Inferior parietal cortex (tissue), 1 donor: ENCODE measurements at regions not wholly inside any gene's neighbourhood (a gene's known extent, or its start where the extent isn't known, plus 50 kb on each side); places are given as distances from the start of the nearest gene placed in this dataset.
"Not testable (repeated sequence)": the region's sequence is repeated elsewhere in the genome, so short reads cannot be mapped to it uniquely, and the experiment has no call there.

Source experiments
- DNase-seq: peaks from one replicate; pipeline ENCODE4 v3.0.0-alpha.2; 2016; ENCODE audit errors: extremely low spot score

DNA sequence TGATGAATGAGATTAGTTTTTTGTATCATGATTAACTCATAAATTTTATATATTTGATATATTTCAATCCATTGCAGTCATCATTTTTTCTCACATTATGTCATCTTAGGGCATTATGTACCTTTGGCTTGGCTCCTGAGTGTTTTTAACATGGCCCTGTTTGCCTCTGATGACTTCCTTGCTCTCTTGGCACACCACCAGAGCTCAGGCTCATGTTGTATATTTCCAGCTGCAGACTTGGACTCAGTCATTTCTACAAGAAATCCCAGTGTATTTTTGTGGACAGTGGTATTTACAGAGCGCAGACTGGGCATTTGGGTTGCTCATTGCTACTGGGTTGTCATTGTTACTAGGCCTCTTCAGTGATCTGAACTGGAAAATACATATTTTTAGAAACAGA, 188.5 kb downstream of the ADRA2A start:
- no peak for DNase-seq

DNA sequence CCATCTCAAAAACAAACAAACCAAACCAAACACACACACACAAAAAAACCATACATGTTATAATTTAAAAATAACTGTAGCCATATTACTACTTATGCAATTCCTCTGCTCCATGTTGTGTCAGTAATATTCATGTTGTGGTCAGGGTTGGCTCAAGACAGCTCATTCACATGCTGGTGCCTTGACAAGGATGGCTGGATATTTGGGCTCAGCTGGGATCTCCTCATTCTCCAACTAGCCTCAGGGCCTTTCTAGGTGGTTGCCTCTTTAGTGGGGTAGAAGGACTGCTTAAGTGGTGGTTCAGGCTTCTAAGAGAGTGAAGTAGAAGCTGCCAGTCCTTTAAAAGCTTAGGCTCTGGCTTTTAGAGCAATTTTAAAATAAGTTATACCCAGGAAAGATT, 189.3 kb downstream of the ADRA2A start:
- no peak for DNase-seq

DNA sequence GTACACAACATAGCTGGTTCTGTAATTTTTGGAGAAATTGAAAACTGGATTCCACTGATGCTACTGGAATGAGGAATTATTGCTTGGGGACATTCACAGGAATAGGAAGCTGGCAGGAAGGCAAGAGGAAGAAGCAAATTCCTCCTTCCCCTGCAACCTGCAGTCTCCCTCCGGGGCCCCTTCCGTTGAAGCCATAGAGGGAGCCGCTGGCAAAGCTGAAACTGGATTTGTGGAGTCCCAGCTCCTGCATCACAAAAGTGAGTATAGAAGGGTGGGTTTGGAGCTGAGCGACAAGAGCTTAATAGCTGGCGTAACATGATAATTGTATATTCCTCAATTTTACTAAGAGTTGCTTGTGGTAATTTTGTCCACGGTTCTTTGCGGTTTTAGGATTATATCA, 190.8 kb downstream of the ADRA2A start:
- DNase-seq, result no peak

DNA sequence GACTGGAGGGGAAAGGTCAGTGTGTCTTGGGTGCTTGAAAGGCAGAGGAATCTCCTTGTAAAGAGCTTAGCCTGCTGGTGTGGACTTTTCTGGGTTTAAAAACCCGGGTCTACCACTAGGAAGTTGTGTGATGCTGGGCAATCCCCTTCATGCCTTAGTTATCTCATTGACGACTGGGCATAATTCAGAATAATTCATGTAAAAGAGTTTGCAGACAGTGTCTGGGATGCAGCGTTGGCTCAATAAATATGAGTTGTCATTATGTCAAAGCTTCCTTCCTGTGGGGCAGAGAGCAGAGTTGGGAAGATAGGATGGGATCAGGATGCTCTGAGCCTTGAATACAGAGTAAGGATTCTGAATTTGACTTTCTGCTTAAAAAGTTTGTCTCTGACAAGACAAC, 196.4 kb downstream of the ADRA2A start:
- DNase-seq, result no peak

DNA sequence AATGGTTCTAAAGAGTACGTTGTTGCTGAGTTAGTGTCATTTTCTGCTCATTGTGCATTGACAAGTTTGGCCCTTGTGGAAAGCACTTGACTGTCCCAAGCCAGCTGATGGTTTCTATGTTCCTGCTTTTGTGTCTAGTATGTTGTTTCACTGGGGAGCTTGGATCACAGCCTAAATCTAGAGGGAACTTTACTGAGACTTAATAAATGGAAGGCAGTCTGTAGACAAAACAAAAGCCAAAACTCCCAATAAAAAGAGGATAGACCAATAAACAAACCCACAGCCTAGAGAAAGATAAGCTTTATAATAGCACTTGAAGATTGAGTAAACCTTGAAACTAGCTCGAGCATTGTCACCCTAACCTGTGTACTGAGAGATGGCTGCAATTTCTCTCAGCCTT, 196.8 kb downstream of the ADRA2A start:
- DNase-seq, result no peak

DNA sequence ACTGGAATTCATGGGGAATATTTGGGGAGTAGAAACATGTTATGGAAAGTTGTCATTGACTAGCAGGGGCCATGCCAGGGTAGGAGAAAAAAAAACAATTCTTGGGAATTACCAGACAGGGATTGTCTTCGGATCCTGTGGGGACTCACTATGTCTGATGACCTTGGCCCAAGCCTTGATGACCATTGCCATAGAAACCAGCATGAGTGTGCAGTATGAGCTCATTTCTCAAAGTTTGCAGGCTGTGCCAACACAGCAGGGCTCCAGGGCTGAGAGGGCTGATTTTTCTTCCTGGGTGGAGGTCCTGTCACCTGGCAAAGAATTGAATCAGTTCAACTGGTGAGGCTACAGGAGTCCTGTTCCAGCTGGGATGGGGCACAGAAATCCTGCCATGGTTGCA, 198.3 kb downstream of the ADRA2A start:
- DNase-seq, result no peak

DNA sequence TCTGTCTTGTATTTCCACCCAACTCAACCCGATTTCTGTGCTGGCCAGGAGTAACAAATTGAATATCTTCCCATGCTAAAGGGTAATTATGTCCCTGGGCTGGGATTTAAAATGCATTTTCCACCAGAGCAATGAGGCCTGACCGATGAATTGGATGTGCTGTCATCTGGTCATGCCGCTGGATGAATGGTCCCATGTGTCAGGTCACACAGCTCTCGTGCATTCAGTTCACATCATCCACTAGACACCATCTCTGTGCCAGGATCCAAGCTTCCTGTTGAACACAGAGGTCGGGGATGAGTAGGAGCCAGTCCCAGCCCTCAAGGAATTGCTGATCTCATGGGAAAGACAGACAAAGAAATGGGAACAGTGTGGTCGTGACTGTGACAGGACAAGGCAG, 200.8 kb downstream of the ADRA2A start:
- no peak for DNase-seq

DNA sequence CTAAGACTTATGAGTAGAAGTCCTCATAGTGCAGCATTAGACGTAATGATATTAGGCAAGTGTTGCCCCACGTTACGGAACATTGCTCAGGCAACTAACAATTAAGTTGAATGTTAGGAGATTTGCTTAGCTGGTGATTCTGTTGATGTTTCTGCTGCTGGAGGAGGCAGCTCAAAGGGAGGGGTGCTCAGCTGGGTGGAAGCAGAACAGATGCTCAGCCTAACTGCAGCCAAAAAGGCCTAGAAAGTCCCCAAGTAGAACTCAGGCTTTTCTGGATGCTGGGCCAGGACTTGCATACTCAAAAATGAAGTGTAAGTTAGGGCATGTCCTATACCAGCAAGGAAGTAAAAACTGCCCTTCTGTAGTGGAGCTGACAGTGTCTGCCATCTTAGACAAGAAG, 201.4 kb downstream of the ADRA2A start:
- DNase-seq, result no peak

DNA sequence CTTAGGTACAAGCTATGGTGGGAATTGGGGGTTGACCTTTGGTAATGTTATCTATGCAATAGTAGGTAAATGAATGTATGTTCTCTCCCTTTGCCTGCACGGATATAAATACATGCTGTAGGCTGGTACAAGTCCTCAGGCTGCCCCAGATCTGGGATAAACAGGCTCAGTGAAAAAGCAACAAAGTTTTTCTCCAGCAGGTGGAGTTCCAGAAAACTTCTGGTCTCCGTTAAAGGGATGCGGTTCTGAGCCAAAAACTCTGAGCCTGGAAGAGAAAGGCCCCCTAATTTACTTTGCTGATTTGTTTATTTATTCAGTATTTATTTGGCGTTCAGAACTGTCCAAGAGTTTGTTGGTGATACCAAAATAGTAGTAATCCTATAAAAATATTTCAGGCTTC, 204.7 kb downstream of the ADRA2A start:
- DNase-seq, result peak; percentile 58

DNA sequence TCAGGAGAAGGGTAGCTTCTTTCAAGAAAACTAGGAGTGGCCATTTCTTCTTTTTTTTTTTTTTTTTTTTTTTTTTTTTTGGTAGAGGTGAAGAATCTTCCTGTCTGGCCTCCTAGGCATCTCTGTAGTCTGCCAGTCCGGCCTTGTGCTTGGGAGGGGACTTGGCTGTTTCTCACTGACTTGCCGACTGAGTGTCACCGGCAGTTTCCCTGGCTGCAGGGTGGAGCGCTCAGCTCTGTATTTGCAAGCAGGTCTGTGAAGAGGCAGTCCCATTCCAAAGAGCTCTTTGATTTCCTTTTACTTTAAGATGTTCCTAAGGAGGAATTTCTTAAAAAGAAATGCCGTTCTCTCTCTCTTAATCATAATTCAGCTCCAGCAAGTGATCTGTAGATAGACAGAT, 212.6 kb downstream of the ADRA2A start:
- DNase-seq, result no peak

DNA sequence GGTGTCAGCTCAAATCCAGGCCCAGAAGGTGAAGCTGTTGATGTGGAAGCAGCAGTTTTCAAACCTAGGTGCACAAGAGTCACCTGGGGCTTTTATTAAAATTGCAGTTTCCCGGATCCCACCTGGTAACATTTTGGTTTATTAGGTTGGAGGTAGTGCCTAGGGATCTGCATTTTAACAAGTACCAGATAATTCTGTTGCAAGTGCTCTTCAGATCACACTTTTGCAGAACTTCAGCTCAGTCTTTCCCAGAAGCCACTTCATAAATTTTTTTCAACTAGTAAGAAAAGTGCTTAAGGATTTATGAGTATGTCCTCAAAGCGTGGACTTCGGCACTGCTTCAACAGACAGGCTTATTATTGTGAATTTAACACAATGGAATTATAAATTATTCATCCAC, 213.8 kb downstream of the ADRA2A start:
- DNase-seq, result no peak

DNA sequence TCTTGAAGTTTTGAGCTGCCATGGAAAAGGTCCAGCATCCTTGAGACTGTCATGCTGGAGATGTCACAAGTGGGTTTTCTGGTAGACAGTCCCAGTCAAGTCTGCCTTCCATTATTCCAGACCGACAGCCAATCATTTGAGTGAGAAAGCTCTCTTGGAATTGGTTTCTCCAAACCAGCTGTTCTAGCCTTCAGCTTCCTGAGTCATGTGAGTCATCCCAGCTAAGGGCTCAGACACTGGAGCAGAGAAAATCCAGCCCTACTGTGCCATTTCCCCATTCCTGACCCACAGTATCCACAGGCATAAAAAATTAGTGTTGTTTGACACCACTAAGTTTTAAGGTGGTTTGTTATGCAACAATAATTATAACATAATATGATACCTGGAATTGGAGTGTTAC, 219.0 kb downstream of the ADRA2A start:
- DNase-seq, result no peak

DNA sequence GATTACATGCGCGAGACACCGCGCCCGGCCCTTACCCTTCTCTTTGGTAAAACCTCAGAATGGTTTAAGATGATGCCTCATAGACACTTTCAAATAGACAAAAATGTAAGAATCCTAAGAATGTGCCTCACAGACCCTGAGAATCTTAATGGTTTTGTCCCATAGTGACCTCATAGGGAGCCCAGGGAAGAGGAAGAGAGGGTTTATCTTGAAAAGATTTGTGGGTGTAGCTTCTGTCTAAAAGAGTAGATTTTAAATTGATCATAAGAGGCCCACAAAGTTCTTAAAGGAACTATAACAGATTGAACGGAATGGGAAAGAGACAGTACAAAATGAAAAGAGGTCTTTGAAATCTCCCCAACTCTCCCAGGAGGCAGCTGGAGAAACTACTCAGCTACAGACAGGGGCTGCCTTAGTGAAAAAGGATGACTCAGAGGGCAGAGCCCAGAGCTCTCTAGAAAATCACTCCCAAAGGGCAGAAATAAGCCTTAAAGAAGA, 220.6 kb downstream of the ADRA2A start:
- DNase-seq, result no peak

DNA sequence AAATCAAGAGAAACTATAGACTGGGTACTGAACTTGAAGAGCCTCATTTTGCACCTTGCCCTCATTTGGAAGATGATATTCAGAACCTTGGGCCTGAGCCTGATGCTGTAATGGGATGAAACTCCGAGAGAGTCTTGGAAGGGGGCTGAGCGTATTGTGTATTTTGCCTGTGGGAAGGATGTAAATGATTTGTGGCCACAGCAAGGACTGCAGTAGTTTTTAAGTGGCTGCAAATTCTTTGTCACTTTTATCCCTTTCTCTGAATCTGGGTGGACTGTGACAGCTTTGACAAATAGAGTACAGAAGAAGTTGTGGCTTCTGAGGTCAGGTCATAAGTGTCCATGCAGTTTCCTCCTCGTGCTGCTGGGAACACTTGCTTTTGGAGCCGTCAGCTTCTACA, 221.2 kb downstream of the ADRA2A start:
- DNase-seq, result no peak

DNA sequence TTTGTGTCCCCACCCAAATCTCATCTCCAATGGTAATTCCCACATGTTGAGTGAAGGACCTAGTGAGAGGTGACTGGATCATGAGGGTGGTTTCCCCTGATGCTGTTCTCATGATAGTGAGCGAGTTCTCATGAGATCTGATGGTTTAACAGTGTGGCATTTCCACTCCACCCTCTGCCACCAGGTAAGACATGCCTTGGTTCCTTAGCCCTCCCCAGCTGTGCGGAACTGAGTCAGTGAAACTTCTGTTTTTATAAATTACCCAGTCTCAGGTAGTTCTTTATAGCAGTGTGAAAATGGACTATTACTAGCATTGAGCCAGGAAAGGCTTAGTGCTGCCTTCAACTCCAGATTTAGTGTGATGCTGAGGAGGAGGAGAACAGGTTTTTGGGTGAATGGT, 222.2 kb downstream of the ADRA2A start:
- no peak for DNase-seq

DNA sequence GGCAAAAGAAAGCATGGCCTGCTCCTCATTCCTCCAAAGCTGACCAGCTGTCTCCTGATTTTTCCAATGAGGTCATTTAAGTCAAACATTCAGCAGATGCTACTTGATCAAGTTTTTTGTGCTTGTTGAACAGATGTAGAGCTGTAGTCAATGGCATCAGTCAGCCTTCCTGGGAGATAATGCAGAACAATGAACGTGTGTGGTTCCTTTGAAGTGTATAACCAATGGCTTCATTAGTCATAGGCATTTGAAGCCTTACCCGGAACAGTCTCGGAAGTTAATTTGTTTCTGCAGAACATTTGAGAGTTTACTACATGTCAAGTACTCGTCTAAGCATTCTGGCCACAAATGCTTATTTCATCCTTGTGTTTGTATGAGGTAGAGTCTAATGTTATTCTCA, 227.1 kb downstream of the ADRA2A start:
- no peak for DNase-seq

DNA sequence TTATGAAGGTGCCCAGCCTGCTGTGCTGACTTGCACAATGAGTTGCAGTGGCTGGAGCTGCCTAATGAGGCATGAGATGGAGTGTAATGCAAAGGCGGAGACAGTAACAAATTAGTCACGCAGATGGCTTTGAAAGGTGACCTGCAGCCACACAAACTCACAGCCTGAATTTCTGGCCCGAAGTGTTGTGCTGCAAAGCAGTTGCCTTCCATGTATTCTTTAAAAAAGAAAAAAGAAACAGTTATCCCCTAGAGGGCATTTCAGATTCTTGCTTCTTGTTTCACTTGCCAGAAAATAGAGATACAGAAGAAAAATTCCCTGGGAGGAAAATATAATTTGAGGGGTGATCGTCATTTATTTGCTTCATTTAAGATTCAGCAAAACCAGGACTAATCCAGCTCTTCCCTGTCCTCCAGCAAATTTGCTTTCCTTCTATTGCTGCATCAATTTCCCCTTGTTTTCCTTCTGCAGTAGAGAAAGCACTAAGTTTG, 239.9 kb downstream of the ADRA2A start:
- peak; percentile 19 for DNase-seq

DNA sequence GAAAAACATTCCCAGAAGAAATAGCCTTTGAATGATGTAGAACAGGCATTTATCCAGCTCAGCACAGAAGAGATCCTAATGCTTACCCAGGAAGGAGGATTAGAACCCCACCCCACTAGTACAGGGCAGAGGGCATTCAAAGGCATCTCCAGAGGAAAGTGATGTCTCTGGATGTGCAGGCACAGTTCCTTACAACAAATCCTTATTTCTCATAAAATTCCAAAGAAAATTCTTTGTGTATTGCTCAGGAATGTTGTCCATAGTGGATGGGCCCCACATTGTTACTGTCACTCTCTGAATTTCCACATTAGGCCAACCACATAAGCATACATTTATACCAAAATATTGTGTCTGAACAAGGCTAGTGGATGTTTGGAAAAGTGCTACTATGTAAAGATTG, 243.0 kb downstream of the ADRA2A start:
- DNase-seq, result no peak

DNA sequence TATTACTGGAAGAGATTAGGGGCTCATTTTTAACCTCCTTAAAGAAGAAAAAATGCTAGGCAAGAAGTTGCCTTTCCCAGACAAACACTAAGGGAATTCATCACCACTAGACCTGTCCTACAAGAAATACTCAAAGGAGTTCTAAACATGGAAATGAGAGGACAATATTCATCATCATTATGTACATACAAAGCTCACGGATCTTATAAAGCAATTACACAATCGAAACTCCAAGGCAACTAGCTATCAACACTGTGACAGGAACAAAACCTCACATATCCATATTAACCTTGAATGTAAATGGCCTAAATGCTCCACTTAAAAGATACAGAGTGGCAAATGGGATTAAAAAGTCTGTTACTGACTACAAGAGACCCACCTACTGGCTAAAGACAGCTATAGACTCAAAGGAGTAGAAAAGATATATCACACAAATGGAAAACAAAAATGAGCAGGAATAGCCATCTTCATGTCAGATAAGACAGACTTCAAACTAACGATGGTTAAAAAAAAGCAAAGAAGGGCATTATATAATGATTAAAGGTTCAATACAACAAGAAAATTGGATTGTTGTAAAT, 246.6 kb downstream of the ADRA2A start:
- no peak for DNase-seq

DNA sequence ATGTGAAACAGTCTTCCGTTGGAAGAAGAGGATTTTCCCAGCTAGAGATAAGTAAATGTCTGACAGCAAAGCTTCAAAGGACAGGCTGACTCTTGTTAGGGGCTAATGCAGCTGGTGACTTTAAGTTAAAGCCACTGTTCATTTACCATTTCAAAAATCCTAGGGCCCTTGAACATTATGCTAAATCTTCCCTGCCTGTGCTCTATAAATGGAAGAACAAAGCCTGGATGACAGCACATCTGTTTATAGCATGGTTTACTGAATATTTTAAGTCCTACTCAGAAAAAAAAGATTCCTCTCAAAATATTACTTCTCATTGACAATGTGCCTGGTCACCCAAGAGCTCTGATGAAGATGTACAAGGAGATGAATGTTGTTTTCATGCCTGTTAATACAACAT, 255.3 kb downstream of the ADRA2A start:
- not testable (repeated sequence) for DNase-seq

DNA sequence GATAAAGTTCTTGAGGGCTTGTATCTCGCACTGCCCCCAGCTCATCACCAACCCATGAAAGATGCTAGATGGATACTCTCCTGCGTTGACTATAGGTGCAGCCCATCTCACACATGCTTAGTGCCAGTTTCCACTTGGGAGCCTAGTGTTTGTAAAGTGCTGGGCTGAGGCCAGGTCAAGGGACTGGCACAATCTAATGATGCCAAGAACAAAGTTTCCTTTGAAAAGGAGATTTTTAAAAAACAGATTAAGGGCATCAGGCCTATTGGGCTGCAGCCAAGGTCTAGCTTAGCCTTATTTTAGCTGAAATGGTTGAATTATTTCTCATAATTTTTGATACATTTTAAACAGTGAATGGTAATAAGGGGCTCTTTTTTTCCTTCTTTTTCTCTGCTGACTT, 259.0 kb downstream of the ADRA2A start:
- DNase-seq, result no peak

DNA sequence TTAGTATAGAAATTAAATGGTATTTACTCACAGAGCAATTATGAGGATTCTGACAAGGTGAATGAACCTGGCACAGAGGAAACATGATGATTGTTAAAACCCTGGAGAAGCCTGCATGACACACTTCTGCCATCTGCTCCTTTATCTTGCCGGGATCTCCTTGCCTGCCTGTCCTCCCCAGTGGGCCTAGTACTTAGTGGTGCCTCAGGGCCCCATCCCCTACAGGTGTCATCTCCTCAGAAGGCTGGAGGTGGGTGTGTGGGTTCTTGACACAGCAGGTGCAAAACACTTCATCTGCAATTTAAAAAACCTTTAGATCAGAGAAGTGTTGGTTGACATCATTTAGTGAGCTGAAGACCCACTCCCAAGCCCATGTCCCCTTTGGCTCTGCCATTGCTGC, 261.2 kb downstream of the ADRA2A start:
- no peak for DNase-seq

DNA sequence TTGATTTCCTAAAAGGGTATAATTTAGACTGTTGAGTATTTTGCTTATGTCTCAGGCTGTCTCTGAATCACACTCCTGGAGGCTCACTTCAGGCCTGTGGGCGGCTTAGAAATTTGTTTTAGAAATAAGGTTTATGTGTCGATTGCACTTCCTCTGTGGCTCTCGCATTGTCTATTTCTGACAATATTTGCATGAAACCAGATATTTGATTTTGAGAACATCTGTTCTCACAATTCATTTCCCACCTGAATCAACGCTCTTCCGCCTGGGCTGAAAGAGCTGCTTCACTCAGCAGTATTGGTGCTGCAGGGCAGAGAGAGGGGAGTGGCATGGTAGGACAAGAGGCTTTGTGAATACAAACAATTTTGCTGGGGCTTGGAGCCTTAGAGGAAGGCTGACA, 262.0 kb downstream of the ADRA2A start:
- peak; percentile 32 for DNase-seq

DNA sequence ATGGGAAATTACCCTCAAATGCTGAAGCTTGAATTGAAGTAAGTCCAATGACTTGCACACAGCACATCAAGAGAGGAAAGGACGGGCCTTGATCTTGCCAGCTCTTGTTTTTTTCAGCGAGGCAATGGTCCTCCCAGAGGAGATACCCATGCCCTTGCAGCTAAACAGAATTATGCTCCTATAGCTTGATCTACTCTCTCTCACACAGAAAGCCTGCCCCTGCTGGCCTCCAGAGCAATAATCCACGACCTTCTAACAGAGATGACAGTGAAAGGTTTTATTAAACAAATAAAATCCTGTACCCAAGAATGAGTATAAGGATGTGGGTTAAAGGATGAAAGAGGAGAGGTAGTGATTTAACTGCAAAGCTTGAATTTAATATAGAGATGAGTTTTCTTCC, 268.0 kb downstream of the ADRA2A start:
- no peak for DNase-seq
